Endothelial cell (in vitro differentiated cells): ENCODE measurements at regions not wholly inside any gene's neighbourhood (a gene's known extent, or its start where the extent isn't known, plus 50 kb on each side); places are given as distances from the start of the nearest gene placed in this dataset.
"Not testable (repeated sequence)": the region's sequence is repeated elsewhere in the genome, so short reads cannot be mapped to it uniquely, and the experiment has no call there.

ENCODE experiments used
- DNase-seq: peaks from one replicate; pipeline ENCODE4 v3.0.0; 2021; ENCODE audit warnings: low spot score
- H3K27ac Mint-ChIP-seq: one replicate; pipeline ENCODE4 v1.8.0; 2021; ENCODE audit warnings: mixed read lengths, inconsistent platforms; ENCODE audit not compliant: unreplicated experiment
- H3K27me3 Mint-ChIP-seq: one replicate; pipeline ENCODE4 v1.8.0; 2021; ENCODE audit warnings: mild to moderate bottlenecking, moderate library complexity, mixed read lengths, inconsistent platforms; ENCODE audit not compliant: unreplicated experiment
- H3K36me3 Mint-ChIP-seq: one replicate; pipeline ENCODE4 v1.8.0; 2021; ENCODE audit warnings: mild to moderate bottlenecking, low read depth, mixed read lengths, inconsistent platforms; ENCODE audit not compliant: unreplicated experiment
- H3K4me1 Mint-ChIP-seq: one replicate; pipeline ENCODE4 v1.8.0; 2021; ENCODE audit warnings: mild to moderate bottlenecking, mixed read lengths, inconsistent platforms; ENCODE audit not compliant: unreplicated experiment
- H3K4me3 Mint-ChIP-seq: one replicate; pipeline ENCODE4 v1.8.0; 2021; ENCODE audit warnings: mild to moderate bottlenecking, mixed read lengths, inconsistent platforms; ENCODE audit not compliant: unreplicated experiment
- H3K9me3 Mint-ChIP-seq: one replicate; pipeline ENCODE4 v1.8.0; 2021; ENCODE audit warnings: mixed read lengths, inconsistent platforms; ENCODE audit not compliant: unreplicated experiment
- CTCF ChIP-seq: fragments of 200-600 bp; sonication (generic); IDR thresholded peaks from one replicate; pipeline ENCODE4 v1.5.0; 2021; ENCODE audit warnings: antibody characterized with exemption; ENCODE audit not compliant: unreplicated experiment

- no peaks in the 10 kb centered on the region for H3K9me3 Mint-ChIP-seq
- TF ChIP-seq CTCF, result no peak
- no peak overlapping the region for H3K27ac Mint-ChIP-seq
- H3K36me3 Mint-ChIP-seq, result no peaks in the 10 kb centered on the region
- peaks cover 1% of the 10 kb centered on the region for H3K27me3 Mint-ChIP-seq
- no peaks in the 10 kb centered on the region for H3K4me1 Mint-ChIP-seq
- DNase-seq, result no peak
- H3K4me3 Mint-ChIP-seq, result no peak overlapping the region
Observed at GRCh38 chr18:27298214-27298804, 113.2 kb upstream of the CHST9 start.

- not testable (repeated sequence) for H3K4me3 Mint-ChIP-seq, H3K36me3 Mint-ChIP-seq, H3K27ac Mint-ChIP-seq, H3K4me1 Mint-ChIP-seq, H3K27me3 Mint-ChIP-seq, DNase-seq, H3K9me3 Mint-ChIP-seq
Observed at GRCh38 chr18:27285973-27286562, 101.0 kb upstream of the CHST9 start.

- H3K4me3 Mint-ChIP-seq, result no peak overlapping the region
Observed at GRCh38 chr18:27278131-27278530, 93.0 kb upstream of the CHST9 start.

GRCh38 chr18:27277554-27277953 is 92.4 kb upstream of the CHST9 start:
- Mint-ChIP-seq H3K27ac (no peak overlapping the region), H3K36me3 (no peaks in the 10 kb centered on the region), H3K27me3 (no peaks in the 10 kb centered on the region), H3K4me3 (no peak overlapping the region), H3K9me3 (no peaks in the 10 kb centered on the region), H3K4me1 (peaks cover 10% of the 10 kb centered on the region)
- DNase-seq, result no peak
- TF ChIP-seq CTCF, result no peak

More at GRCh38 chr18:27278131-27278530, 93.0 kb upstream of the CHST9 start:
- no peak for TF ChIP-seq CTCF
- no peak for DNase-seq
- H3K9me3 Mint-ChIP-seq, result no peaks in the 10 kb centered on the region
- H3K36me3 Mint-ChIP-seq, result no peaks in the 10 kb centered on the region
- H3K4me1 Mint-ChIP-seq, result peaks cover 10% of the 10 kb centered on the region
- H3K27me3 Mint-ChIP-seq, result no peaks in the 10 kb centered on the region
- no peak overlapping the region for H3K27ac Mint-ChIP-seq

GRCh38 chr18:27276886-27277285 is 91.8 kb upstream of the CHST9 start:
- no peak for TF ChIP-seq CTCF
- Mint-ChIP-seq H3K27me3 (no peaks in the 10 kb centered on the region), H3K27ac (no peak overlapping the region), H3K36me3 (no peaks in the 10 kb centered on the region), H3K9me3 (no peaks in the 10 kb centered on the region), H3K4me1 (peaks cover 10% of the 10 kb centered on the region), H3K4me3 (no peak overlapping the region)
- no peak for DNase-seq
